H1 (cell line): ENCODE measurements at regions not wholly inside any gene's neighbourhood (a gene's known extent, or its start where the extent isn't known, plus 50 kb on each side); places are given as distances from the start of the nearest gene placed in this dataset.

Experiments
- CTCF ChIA-PET: fragments of 300-600 bp; sonication (Branson Sonifier 250); formaldehyde crosslinking; loops from one replicate; lab custom pipeline; 2021; ENCODE audit not compliant: partially characterized antibody; lab: Charles Lee
- POLR2A ChIA-PET: fragments of 300-600 bp; sonication (Branson Sonifier 250); formaldehyde crosslinking; loops from one replicate; lab custom pipeline; 2021; ENCODE audit warnings: inconsistent platforms; ENCODE audit not compliant: partially characterized antibody; lab: Charles Lee
- DNase-seq, 2 experiments: peaks; one replicate each; pipeline versions ENCODE4 v3.0.0 to v3.0.0-alpha.2; 2010 to 2022; ENCODE audit warnings: low spot score in 2 of 2, low read depth in 1 of 2, mixed read lengths in 1 of 2
- FAIRE-seq: peaks from 2 replicates; lab custom pipeline; 2011; peaks lifted over from hg19 to GRCh38; lab: Jason Lieb, UNC
- H2AFZ ChIP-seq: 2 replicates; pipeline ENCODE4 v1.8.1; 2012; ENCODE audit warnings: low read length, inconsistent platforms
- H2AK5ac ChIP-seq: 2 replicates; pipeline ENCODE4 v1.6.1; 2013; ENCODE audit warnings: low read depth, low read length
- H2BK120ac ChIP-seq: replicated peaks from 2 replicates; pipeline ENCODE3; 2013; ENCODE audit warnings: low read depth, low read length, inconsistent platforms
- H2BK12ac ChIP-seq: 2 replicates; pipeline ENCODE4 v1.6.1; 2013; ENCODE audit warnings: low read depth, low read length
- H2BK15ac ChIP-seq: 2 replicates; pipeline ENCODE4 v1.6.1; 2013; ENCODE audit warnings: low read length
- H2BK20ac ChIP-seq: 2 replicates; pipeline ENCODE4 v1.6.1; 2013; ENCODE audit warnings: low read length
- H2BK5ac ChIP-seq: 2 replicates; pipeline ENCODE4 v1.6.1; 2013; ENCODE audit warnings: low read depth, low read length
- H3K14ac ChIP-seq: 2 replicates; pipeline ENCODE4 v1.6.1; 2013; ENCODE audit warnings: inconsistent platforms; ENCODE audit not compliant: insufficient read length
- H3K18ac ChIP-seq: 2 replicates; pipeline ENCODE4 v1.6.1; 2013; ENCODE audit warnings: low read length; ENCODE audit errors: extremely low read depth
- H3K23ac ChIP-seq: 2 replicates; pipeline ENCODE4 v1.6.1; 2013; ENCODE audit warnings: inconsistent platforms; ENCODE audit not compliant: insufficient read length
- H3K23me2 ChIP-seq: 2 replicates; pipeline ENCODE4 v1.6.1; 2013; ENCODE audit warnings: low read depth, low read length
- H3K27ac ChIP-seq: 2 replicates; pipeline ENCODE4 v1.6.1; 2011; ENCODE audit warnings: low read depth, low read length, inconsistent platforms
- H3K27me3 ChIP-seq, 4 experiments: replicated peaks in 1 of 4; 1 replicate in 1 of 4; 2 replicates in 3 of 4; pipeline versions ENCODE4 v1.6.1 to v1.8.1; 2011 to 2013; ENCODE audit warnings: low read length in 3 of 4, mild to moderate bottlenecking in 3 of 4, inconsistent platforms in 2 of 4, mixed read lengths in 2 of 4, moderate library complexity in 1 of 4; ENCODE audit not compliant: control insufficient read depth in 3 of 4, insufficient read depth in 3 of 4; ENCODE audit errors: extremely low read depth in 1 of 4
- H3K36me3 ChIP-seq, 4 experiments: 2 replicates each; pipeline versions ENCODE4 v1.6.1 to v1.8.1; 2011 to 2013; ENCODE audit warnings: mild to moderate bottlenecking in 4 of 4, low read length in 3 of 4, moderate library complexity in 2 of 4, control low read depth in 1 of 4, inconsistent platforms in 1 of 4; ENCODE audit not compliant: insufficient read depth in 4 of 4, control insufficient read depth in 2 of 4
- H3K4ac ChIP-seq: replicated peaks from 2 replicates; pipeline ENCODE3; 2013; ENCODE audit warnings: low read length, low read depth, mixed read lengths, inconsistent platforms; ENCODE audit not compliant: insufficient read length
- H3K4me1 ChIP-seq, 4 experiments: replicated peaks in 1 of 4; 1 replicate in 1 of 4; 2 replicates in 3 of 4; pipeline versions ENCODE4 v1.6.1 to v1.8.1; 2011 to 2013; ENCODE audit warnings: low read length in 3 of 4, inconsistent platforms in 2 of 4, mixed read lengths in 1 of 4; ENCODE audit not compliant: insufficient read depth in 4 of 4, control insufficient read depth in 3 of 4
- H3K4me2 ChIP-seq, 2 experiments: 2 replicates each; pipeline versions ENCODE4 v1.6.1 to v1.8.1; 2011 to 2013; ENCODE audit warnings: low read depth in 2 of 2, low read length in 2 of 2, control low read depth in 1 of 2, inconsistent platforms in 1 of 2, mild to moderate bottlenecking in 1 of 2; ENCODE audit not compliant: insufficient read depth in 1 of 2
- H3K4me3 ChIP-seq, 4 experiments: fragments of 200-600, 300-600 bp in 1 of 4; sonication (generic), shearing (Covaris generic), sonication (Bioruptor Twin) in 1 of 4; 2 replicates each; pipeline versions ENCODE4 v1.5.1 to v1.8.1; 2011 to 2016; ENCODE audit warnings: low read length in 4 of 4, low read depth in 3 of 4, control low read depth in 2 of 4, inconsistent platforms in 2 of 4, mild to moderate bottlenecking in 2 of 4, mixed read lengths in 1 of 4, moderate library complexity in 1 of 4; ENCODE audit not compliant: insufficient read depth in 2 of 4; ENCODE audit errors: extremely low read depth in 1 of 4
- H3K56ac ChIP-seq: replicated peaks from 2 replicates; pipeline ENCODE3; 2013; ENCODE audit warnings: low read depth, mild to moderate bottlenecking, mixed read lengths, low read length, inconsistent platforms; ENCODE audit not compliant: insufficient read length
- H3K79me1 ChIP-seq: 2 replicates; pipeline ENCODE4 v1.6.1; 2013; ENCODE audit warnings: low read depth, low read length, control low read depth
- H3K79me2 ChIP-seq, 2 experiments: 2 replicates each; pipeline versions ENCODE4 v1.6.1 to v1.8.1; 2012 to 2013; ENCODE audit warnings: low read length in 2 of 2, mild to moderate bottlenecking in 2 of 2, inconsistent platforms in 1 of 2; ENCODE audit not compliant: insufficient read depth in 2 of 2, control insufficient read depth in 1 of 2
- H3K9ac ChIP-seq, 4 experiments: replicated peaks in 1 of 4; 1 replicate in 1 of 4; 2 replicates in 3 of 4; pipeline versions ENCODE4 v1.6.1 to v1.8.1; 2011 to 2013; ENCODE audit warnings: low read depth in 3 of 4, low read length in 3 of 4, control low read depth in 2 of 4, mild to moderate bottlenecking in 2 of 4, moderate library complexity in 2 of 4, inconsistent platforms in 1 of 4; ENCODE audit errors: extremely low read depth in 1 of 4
- H3K9me3 ChIP-seq, 2 experiments: 2 replicates each; pipeline versions ENCODE4 v1.6.1 to v1.8.1; 2012 to 2013; ENCODE audit warnings: mild to moderate bottlenecking in 2 of 2, moderate library complexity in 2 of 2, control low read depth in 1 of 2, inconsistent platforms in 1 of 2, low read depth in 1 of 2, low read length in 1 of 2, mixed read lengths in 1 of 2; ENCODE audit not compliant: insufficient read depth in 2 of 2
- H4K20me1 ChIP-seq, 2 experiments: replicated peaks in 1 of 2; 2 replicates each; pipeline versions ENCODE3 to v1.8.1; 2011 to 2013; ENCODE audit warnings: inconsistent platforms in 2 of 2, low read length in 2 of 2, mild to moderate bottlenecking in 1 of 2; ENCODE audit not compliant: insufficient read depth in 2 of 2, control insufficient read depth in 1 of 2
- H4K5ac ChIP-seq: 2 replicates; pipeline ENCODE4 v1.6.1; 2013; ENCODE audit warnings: low read length, low read depth, mixed read lengths, inconsistent platforms; ENCODE audit not compliant: insufficient read length
- H4K8ac ChIP-seq: 2 replicates; pipeline ENCODE4 v1.8.0; 2013; ENCODE audit warnings: mild to moderate bottlenecking, moderate library complexity, low read length, inconsistent platforms; ENCODE audit not compliant: insufficient read depth; ENCODE audit errors: extremely low read depth
- H4K91ac ChIP-seq: replicated peaks from 2 replicates; pipeline ENCODE3; 2013; ENCODE audit warnings: low read length, mixed read lengths, inconsistent platforms; ENCODE audit not compliant: insufficient read length
- CEBPB ChIP-seq: IDR thresholded peaks from 2 replicates; pipeline ENCODE4 v1.6.1; 2012; ENCODE audit warnings: low read depth, low read length
- TCF12 ChIP-seq: IDR thresholded peaks from 2 replicates; pipeline ENCODE4 v1.6.1; 2011; ENCODE audit warnings: low read depth, mild to moderate bottlenecking, low read length
- WGBS, 2 experiments: shearing (Covaris generic) in 1 of 2; methylation state at CpG; one replicate each; pipeline versions ENCODE4 v1.1.6 to v1.1.7; 2013 to 2015; ENCODE audit warnings: low lambda C conversion rate in 2 of 2, mixed read lengths in 2 of 2, inconsistent platforms in 1 of 2, low coverage in 1 of 2, missing lambda C conversion rate in 1 of 2; ENCODE audit not compliant: insufficient replicate concordance in 2 of 2, insufficient coverage in 1 of 2, insufficient read length in 1 of 2; ENCODE audit errors: extremely low coverage in 1 of 2, missing lambda C conversion rate in 1 of 2; 5-methylcytosine and 5-hydroxymethylcytosine counted together

GRCh38 chrX:26908218-26908617, 554.9 kb downstream of the PPP4R3C start:
- DNase-seq = no peak
- H3K18ac ChIP-seq = no peak overlapping the region
- no peak overlapping the region for H2AFZ ChIP-seq
- H4K91ac ChIP-seq = no peak overlapping the region
- no peak for FAIRE-seq
- no peaks in the 10 kb centered on the region for H3K23me2 ChIP-seq
- no peaks in the 10 kb centered on the region for H3K9me3 ChIP-seq
- H4K20me1 ChIP-seq = no peaks in the 10 kb centered on the region
- no peak overlapping the region for H2BK20ac ChIP-seq
- no peak overlapping the region for H2BK15ac ChIP-seq
- H3K4me3 ChIP-seq = no peak overlapping the region
- H2BK12ac ChIP-seq = no peak overlapping the region
- no peak overlapping the region for H3K56ac ChIP-seq
- CTCF ChIA-PET = interaction anchor here (0.7 kb wide), 1 partner anchor 11 kb away, joined by 4 read pairs; no protein-coding TSS in a partner anchor
- H3K79me2 ChIP-seq = no peaks in the 10 kb centered on the region
- no peak overlapping the region for H3K4ac ChIP-seq
- no peaks in the 10 kb centered on the region for H3K79me1 ChIP-seq
- H4K5ac ChIP-seq = no peak overlapping the region
- no peak overlapping the region for H3K23ac ChIP-seq
- no peak for TF ChIP-seq TCF12
- TF ChIP-seq CEBPB = no peak
- TF ChIP-seq, all 59 proteins: peak for 0
- no peak overlapping the region for H4K8ac ChIP-seq
- H3K9ac ChIP-seq = no peak overlapping the region
- H3K4me2 ChIP-seq = no peak overlapping the region
- POLR2A ChIA-PET = no interaction called here
- WGBS, 2 experiments = 100% methylated on average over 1 of the region's 1 CpG; no CpG with 5 or more reads in 1 of the 2 experiments
- no peak overlapping the region for H3K27ac ChIP-seq
- H2BK120ac ChIP-seq = no peak overlapping the region
- H2BK5ac ChIP-seq = no peak overlapping the region
- no peaks in the 10 kb centered on the region for H3K27me3 ChIP-seq
- no peaks in the 10 kb centered on the region for H3K36me3 ChIP-seq
- H3K14ac ChIP-seq = no peak overlapping the region
- H2AK5ac ChIP-seq = no peak overlapping the region
- H3K4me1 ChIP-seq = no peaks in the 10 kb centered on the region
